HepG2 (cell line): ENCODE measurements at regions not wholly inside any gene's neighbourhood (a gene's known extent, or its start where the extent isn't known, plus 50 kb on each side); places are given as distances from the start of the nearest gene placed in this dataset.

Experiments
- ATAC-seq: fragments of 200-7000 bp; cut with Tn5 transposase; 3 replicates; pipeline ENCODE4 v1.9.1; 2020; ENCODE audit warnings: mild to moderate bottlenecking, moderate library complexity
- BruUV-seq: library from RNA; stranded (reverse); fragments of 400-500 nt; replicated peaks from 2 replicates; lab custom pipeline; 2021; lab: Mats Ljungman, UMichigan
- CTCF ChIA-PET: fragments of 300-600 bp; formaldehyde crosslinking; extraction: SDS; loops from one replicate; lab custom pipeline; 2021; ENCODE audit warnings: low total read pairs, inconsistent platforms, low intra/inter-chr PET ratio; lab: Yijun Ruan, JAX
- POLR2A ChIA-PET: fragments of 350-600 bp; sonication (Branson Sonifier 250); formaldehyde crosslinking; loops from one replicate; lab custom pipeline; 2020; ENCODE audit warnings: antibody characterized with exemption, inconsistent platforms; lab: Yijun Ruan, JAX
- DNase-seq: peaks from one replicate; pipeline ENCODE4 v3.0.0-alpha.2; 2015; ENCODE audit warnings: low spot score
- FAIRE-seq: peaks from 3 replicates; lab custom pipeline; 2011; peaks lifted over from hg19 to GRCh38; lab: Jason Lieb, UNC
- H2AFZ ChIP-seq: one replicate; pipeline ENCODE4 v1.6.1; 2011; ENCODE audit warnings: low read length, inconsistent platforms
- H3K27ac ChIP-seq: fragments of 300-600 bp; 3 replicates; pipeline ENCODE4 v1.8.0; 2011; ENCODE audit warnings: mixed run types, mild to moderate bottlenecking, mixed read lengths, low read length, inconsistent platforms; ENCODE audit not compliant: insufficient read depth; ENCODE audit errors: extremely low read length
- H3K27me3 ChIP-seq, 2 experiments: fragments of 200-600 bp in 1 of 2; 2 replicates in 1 of 2; 3 replicates in 1 of 2; pipeline versions ENCODE4 v1.6.0 to v1.8.0; 2011; ENCODE audit warnings: low read length in 2 of 2, mild to moderate bottlenecking in 2 of 2, moderate library complexity in 2 of 2, inconsistent platforms in 1 of 2; ENCODE audit not compliant: insufficient read depth in 2 of 2, control insufficient read depth in 1 of 2
- H3K36me3 ChIP-seq, 2 experiments: fragments of 200-600 bp in 1 of 2; replicated peaks in 1 of 2; 2 replicates in 1 of 2; 3 replicates in 1 of 2; pipeline versions ENCODE4 v1.5.1 to v1.8.0; 2011; ENCODE audit warnings: low read length in 2 of 2, inconsistent platforms in 1 of 2; ENCODE audit not compliant: insufficient read depth in 2 of 2, control insufficient read depth in 1 of 2
- H3K4me1 ChIP-seq: 2 replicates; pipeline ENCODE4 v1.5.1; 2012; ENCODE audit warnings: low read length, inconsistent platforms; ENCODE audit not compliant: insufficient read depth
- H3K4me2 ChIP-seq: 2 replicates; pipeline ENCODE4 v1.6.0; 2011; ENCODE audit warnings: low read depth, low read length, inconsistent platforms
- H3K4me3 ChIP-seq, 3 experiments: fragments of 200-600 bp in 1 of 3; sonication (generic), shearing (Covaris generic) in 1 of 3; replicated peaks in 1 of 3; 2 replicates each; pipeline ENCODE4 v1.5.1; 2011 to 2016; ENCODE audit warnings: low read length in 3 of 3, inconsistent platforms in 2 of 3, low read depth in 2 of 3, mild to moderate bottlenecking in 2 of 3, control low read depth in 1 of 3, mixed read lengths in 1 of 3; ENCODE audit not compliant: insufficient read depth in 1 of 3
- H3K79me2 ChIP-seq: one replicate; pipeline ENCODE4 v1.6.1; 2011; ENCODE audit warnings: low read length, inconsistent platforms; ENCODE audit not compliant: insufficient read depth
- H3K9ac ChIP-seq: 2 replicates; pipeline ENCODE4 v1.6.0; 2011; ENCODE audit warnings: mild to moderate bottlenecking, low read depth, low read length, inconsistent platforms; ENCODE audit not compliant: insufficient read depth
- H3K9me3 ChIP-seq: 2 replicates; pipeline ENCODE4 v1.5.1; 2012; ENCODE audit warnings: mild to moderate bottlenecking, low read length
- H4K20me1 ChIP-seq: 2 replicates; pipeline ENCODE4 v1.6.0; 2011; ENCODE audit warnings: inconsistent platforms, mild to moderate bottlenecking, low read length, moderate library complexity; ENCODE audit not compliant: insufficient read depth
- AHR ChIP-seq: IDR thresholded peaks from 2 replicates; pipeline ENCODE4 v1.6.1; 2018; ENCODE audit warnings: missing genetic modification reagents, missing compliant biosample characterization
- FOXP1 ChIP-seq, 2 experiments: fragments of 450-650 bp in 1 of 2; IDR thresholded peaks; 2 replicates each; pipeline ENCODE4 v1.6.1; 2017 to 2018; ENCODE audit warnings: antibody characterized with exemption in 1 of 2
- GTF2F1 ChIP-seq: fragments of 150-350 bp; IDR thresholded peaks from 2 replicates; pipeline ENCODE4 v1.6.1; 2014; ENCODE audit warnings: low read length
- HNF4G ChIP-seq, 2 experiments: sonication (generic) in 1 of 2; formaldehyde crosslinking in 1 of 2; IDR thresholded peaks; 2 replicates each; pipeline versions ENCODE4 v1.4.0 to v1.6.1; 2011 to 2020; ENCODE audit warnings: borderline replicate concordance in 2 of 2, low read depth in 2 of 2, mild to moderate bottlenecking in 2 of 2, low read length in 1 of 2, missing genetic modification reagents in 1 of 2, moderate library complexity in 1 of 2
- PHF8 ChIP-seq: sonication (generic); formaldehyde crosslinking; IDR thresholded peaks from 2 replicates; pipeline ENCODE4 v1.5.0; 2020; ENCODE audit warnings: missing genetic modification reagents
- RBAK ChIP-seq: sonication (generic); formaldehyde crosslinking; IDR thresholded peaks from 2 replicates; pipeline ENCODE4 v1.5.1; 2020; ENCODE audit warnings: mild to moderate bottlenecking, missing genetic modification reagents
- SOX13 ChIP-seq, 3 experiments: fragments of 450-650 bp in 1 of 3; sonication (generic) in 1 of 3; formaldehyde crosslinking in 1 of 3; IDR thresholded peaks in 2 of 3; conservative IDR thresholded peaks in 1 of 3; 2 replicates each; pipeline versions ENCODE4 v1.5.0 to v1.6.1; 2016 to 2020; ENCODE audit warnings: antibody characterized with exemption in 1 of 3, mild to moderate bottlenecking in 1 of 3, missing compliant biosample characterization in 1 of 3, missing genetic modification reagents in 1 of 3, moderate library complexity in 1 of 3
- SOX6 ChIP-seq, 2 experiments: fragments of 450-650 bp in 1 of 2; sonication (generic) in 1 of 2; formaldehyde crosslinking in 1 of 2; IDR thresholded peaks; 2 replicates each; pipeline versions ENCODE4 v1.4.0 to v1.6.1; 2017 to 2020; ENCODE audit warnings: antibody characterized with exemption in 1 of 2, mild to moderate bottlenecking in 1 of 2, missing genetic modification reagents in 1 of 2
- YEATS4 ChIP-seq: sonication (generic); formaldehyde crosslinking; IDR thresholded peaks from 2 replicates; pipeline ENCODE4 v1.4.0; 2020; ENCODE audit warnings: missing genetic modification reagents, borderline replicate concordance
- ZNF251 ChIP-seq: sonication (generic); formaldehyde crosslinking; IDR thresholded peaks from 2 replicates; pipeline ENCODE4 v1.9.0; 2021; ENCODE audit warnings: mild to moderate bottlenecking, missing genetic modification reagents
- ZNF337 ChIP-seq: sonication (generic); formaldehyde crosslinking; IDR thresholded peaks from 2 replicates; pipeline ENCODE4 v1.5.1; 2020; ENCODE audit warnings: missing genetic modification reagents, low read depth, mild to moderate bottlenecking, borderline replicate concordance
- ZNF790 ChIP-seq: sonication (generic); formaldehyde crosslinking; IDR thresholded peaks from 2 replicates; pipeline ENCODE4 v1.8.0; 2022; ENCODE audit warnings: missing genetic modification reagents, mild to moderate bottlenecking, borderline replicate concordance
- WGBS: methylation state at CpG from one replicate; pipeline ENCODE4 v1.1.6; 2017; ENCODE audit warnings: low lambda C conversion rate; 5-methylcytosine and 5-hydroxymethylcytosine counted together
- in situ Hi-C: cut with HindIII; loops from 2 replicates; pipeline ENCODE4 v1.10.0; 2017; ENCODE audit warnings: low pct_unique_long_range_greater_than_20kb; ENCODE audit not compliant: extremely low pct_ligation_motif_present
- intact Hi-C: fragments of 100-400 bp; cut with micrococcal nuclease; formaldehyde crosslinking; loops from one replicate; pipeline ENCODE4 v1.10.0; 2022; ENCODE audit not compliant: unreplicated experiment

- no TSS peak for BruUV-seq
- no peak overlapping the region for H3K4me3 ChIP-seq
- no peak overlapping the region for H3K27ac ChIP-seq
- H3K9ac ChIP-seq = no peak overlapping the region
- CTCF ChIA-PET = no interaction called here
- H3K9me3 ChIP-seq = peaks cover 91% of the 10 kb centered on the region
- H4K20me1 ChIP-seq = no peaks in the 10 kb centered on the region
- no peak overlapping the region for H2AFZ ChIP-seq
- H3K27me3 ChIP-seq = no peaks in the 10 kb centered on the region
- no peak for FAIRE-seq
- H3K4me1 ChIP-seq = no peaks in the 10 kb centered on the region
- 13% methylated on average over 8 of the region's 8 CpGs for WGBS
- no peak overlapping the region for H3K4me2 ChIP-seq
- no peaks in the 10 kb centered on the region for H3K79me2 ChIP-seq
- ATAC-seq = no peak
- POLR2A ChIA-PET = no interaction called here
- intact Hi-C loops (no loop called here), in situ Hi-C loops (no loop called here)
- no peak for TF ChIP-seq FOXP1 (IDR thresholded peaks at IDR 0.05)
- TF ChIP-seq FOXP1 (CRISPR knock-in tag; IDR thresholded peaks at IDR 0.05) = no peak
- TF ChIP-seq SOX13 (IDR thresholded peaks at IDR 0.05) = no peak
- no peak for TF ChIP-seq SOX13 (CRISPR knock-in tag; conservative IDR thresholded peaks at IDR 0.05 in 1 of 2, IDR thresholded peaks at IDR 0.05 in 1 of 2)
- TF ChIP-seq PHF8 (CRISPR knock-in tag) = no peak
- TF ChIP-seq ZNF337 (CRISPR knock-in tag) = no peak
- no peak for TF ChIP-seq SOX6 (IDR thresholded peaks at IDR 0.05)
- TF ChIP-seq SOX6 (CRISPR knock-in tag; IDR thresholded peaks at IDR 0.05) = no peak
- TF ChIP-seq GTF2F1 = no peak
- no peak for TF ChIP-seq ZNF251 (CRISPR knock-in tag)
- no peak for TF ChIP-seq AHR (CRISPR knock-in tag)
- no peaks in the 10 kb centered on the region for H3K36me3 ChIP-seq
- no peak for DNase-seq
These were observed 662.2 kb upstream of the CNTNAP5 start for GRCh38 chr2:123362671-123363440.

- intact Hi-C loops = no loop called here
- ChIA-PET POLR2A (no interaction called here), CTCF (no interaction called here)
- no peak overlapping the region for H3K9ac ChIP-seq
- H3K9me3 ChIP-seq = peaks cover 95% of the 10 kb centered on the region
- TF ChIP-seq HNF4G (IDR thresholded peaks at IDR 0.05; ENCODE audit: borderline replicate concordance, low read depth, low read length) = no peak
- no peak for TF ChIP-seq HNF4G (CRISPR knock-in tag; IDR thresholded peaks at IDR 0.05; ENCODE audit: borderline replicate concordance, low read depth)
- TF ChIP-seq ZNF790 (CRISPR knock-in tag) = no peak
- no peak for TF ChIP-seq YEATS4 (CRISPR knock-in tag)
- TF ChIP-seq RBAK (CRISPR knock-in tag) = no peak
- no peaks in the 10 kb centered on the region for H3K27me3 ChIP-seq
- H3K4me2 ChIP-seq = no peak overlapping the region
- H3K36me3 ChIP-seq = no peaks in the 10 kb centered on the region
- H3K27ac ChIP-seq = no peak overlapping the region
- 36% methylated on average over 2 of the region's 2 CpGs for WGBS
- no peak overlapping the region for H2AFZ ChIP-seq
- H3K79me2 ChIP-seq = no peaks in the 10 kb centered on the region
- H4K20me1 ChIP-seq = no peaks in the 10 kb centered on the region
- no TSS peak for BruUV-seq
- DNase-seq (no peak), ATAC-seq (no peak), FAIRE-seq (no peak)
- in situ Hi-C loops = no loop called here
- H3K4me3 ChIP-seq = no peak overlapping the region
- H3K4me1 ChIP-seq = no peaks in the 10 kb centered on the region
These were observed 661.3 kb upstream of the CNTNAP5 start for GRCh38 chr2:123363826-123364225.
